Activated effector memory CD4-positive, alpha-beta T cell treated with anti-CD3 and anti-CD28 coated beads, Interleukin-2, amount 50 U/mL, for 16 hours (primary cell): ENCODE measurements at regions not wholly inside any gene's neighbourhood (a gene's known extent, or its start where the extent isn't known, plus 50 kb on each side); places are given as distances from the start of the nearest gene placed in this dataset.
"Not testable (repeated sequence)": the region's sequence is repeated elsewhere in the genome, so short reads cannot be mapped to it uniquely, and the experiment has no call there.

Experiments used
- DNase-seq: peaks from one replicate; pipeline ENCODE4 v3.0.0-alpha.2; 2020

- DNase-seq = no peak
Measured at GRCh38 chr12:31906557-31907301, 52.5 kb upstream of the RESF1 start.

- DNase-seq = no peak
Measured at GRCh38 chr12:31903025-31903424, 56.2 kb upstream of the RESF1 start.

GRCh38 chr12:31900271-31900670 is 58.9 kb upstream of the RESF1 start:
- DNase-seq = no peak

GRCh38 chr12:31899109-31899508 is 60.1 kb upstream of the RESF1 start:
- no peak for DNase-seq

- DNase-seq = peak; percentile 65
Measured at GRCh38 chr12:31897781-31898503, 61.3 kb upstream of the RESF1 start.

GRCh38 chr12:31897092-31897491 is 62.1 kb upstream of the RESF1 start:
- not testable (repeated sequence) for DNase-seq

- peak; percentile 90 for DNase-seq
Measured at GRCh38 chr12:31896514-31897039, 62.6 kb upstream of the RESF1 start.

- DNase-seq = no peak
Measured at GRCh38 chr12:31895449-31896150, 63.6 kb upstream of the RESF1 start.

- no peak for DNase-seq
Measured at GRCh38 chr12:31890295-31891285, 68.6 kb upstream of the RESF1 start.

GRCh38 chr12:31887109-31887811 is 72.0 kb upstream of the RESF1 start:
- no peak for DNase-seq

- not testable (repeated sequence) for DNase-seq
Measured at GRCh38 chr12:31882682-31883081, 76.5 kb upstream of the RESF1 start.

GRCh38 chr12:31880340-31880739 is 78.9 kb upstream of the RESF1 start:
- no peak for DNase-seq

- no peak for DNase-seq
Measured at GRCh38 chr12:31877884-31878283, 81.3 kb upstream of the RESF1 start.

- DNase-seq = no peak
Measured at GRCh38 chr12:31876568-31877424, 82.4 kb upstream of the RESF1 start.

GRCh38 chr12:31875609-31875964 is 83.6 kb upstream of the RESF1 start:
- no peak for DNase-seq

GRCh38 chr12:31874961-31875608 is 84.1 kb upstream of the RESF1 start:
- DNase-seq = peak; percentile 89

- DNase-seq = no peak
Measured at GRCh38 chr12:31872831-31873604, 86.2 kb upstream of the RESF1 start.

- DNase-seq = no peak
Measured at GRCh38 chr12:31869972-31870371, 89.2 kb upstream of the RESF1 start.

- no peak for DNase-seq
Measured at GRCh38 chr12:31868965-31869364, 90.2 kb upstream of the RESF1 start.
